ENCODE measurements at regions not wholly inside any gene's neighbourhood (a gene's known extent, or its start where the extent isn't known, plus 50 kb on each side); places are given as distances from the start of the nearest gene placed in this dataset.

- no peak for TF ChIP-seq CTCF (IDR thresholded peaks at IDR 0.05; ENCODE audit: borderline replicate concordance, insufficient read depth, low read depth, low read length)
- H3K4me3 ChIP-seq (ENCODE audit: low read depth, low read length), result no peak overlapping the region
Observed at GRCh38 chr2:208827549-208828221, 421.1 kb downstream of the PTH2R start.

- no peak overlapping the region for H3K4me3 ChIP-seq (ENCODE audit: low read depth, low read length)
- TF ChIP-seq CTCF (IDR thresholded peaks at IDR 0.05; ENCODE audit: borderline replicate concordance, insufficient read depth, low read depth, low read length), result no peak
Observed at GRCh38 chr2:208830203-208830602, 423.6 kb downstream of the PTH2R start.

- no peak for TF ChIP-seq CTCF (IDR thresholded peaks at IDR 0.05; ENCODE audit: borderline replicate concordance, insufficient read depth, low read depth, low read length)
- no peak overlapping the region for H3K4me3 ChIP-seq (ENCODE audit: low read depth, low read length)
Observed at GRCh38 chr2:208847651-208848050, 441.1 kb downstream of the PTH2R start.

- no peak overlapping the region for H3K4me3 ChIP-seq (ENCODE audit: low read depth, low read length)
- no peak for TF ChIP-seq CTCF (IDR thresholded peaks at IDR 0.05; ENCODE audit: borderline replicate concordance, insufficient read depth, low read depth, low read length)
Observed at GRCh38 chr2:208854717-208855116, 448.1 kb downstream of the PTH2R start.

- H3K4me3 ChIP-seq (ENCODE audit: low read depth, low read length), result no peak overlapping the region
Observed at GRCh38 chr2:208867374-208867773, 460.8 kb downstream of the PTH2R start.

GRCh38 chr2:208872591-208872990 is 466.0 kb downstream of the PTH2R start:
- H3K4me3 ChIP-seq (ENCODE audit: low read depth, low read length), result no peak overlapping the region
- TF ChIP-seq CTCF (IDR thresholded peaks at IDR 0.05; ENCODE audit: borderline replicate concordance, insufficient read depth, low read depth, low read length), result no peak

More at GRCh38 chr2:208867374-208867773, 460.8 kb downstream of the PTH2R start:
- no peak for TF ChIP-seq CTCF (IDR thresholded peaks at IDR 0.05; ENCODE audit: borderline replicate concordance, insufficient read depth, low read depth, low read length)

GRCh38 chr2:208879666-208880065 is 473.1 kb downstream of the PTH2R start:
- no peak for TF ChIP-seq CTCF (IDR thresholded peaks at IDR 0.05; ENCODE audit: borderline replicate concordance, insufficient read depth, low read depth, low read length)
- no peak overlapping the region for H3K4me3 ChIP-seq (ENCODE audit: low read depth, low read length)

All from GM12875 (cell line).